Esophagus muscularis mucosa (tissue), 4 donors: ENCODE measurements at regions not wholly inside any gene's neighbourhood (a gene's known extent, or its start where the extent isn't known, plus 50 kb on each side); places are given as distances from the start of the nearest gene placed in this dataset.

Source experiments
- CTCF ChIP-seq, 3 experiments: fragments of 200-600 bp in 2 of 3; fragments of 450-650 bp in 1 of 3; sonication (generic) in 2 of 3; IDR thresholded peaks; one replicate each; pipeline ENCODE4 v1.5.1; 2017 to 2019; ENCODE audit warnings: antibody characterized with exemption in 3 of 3, mild to moderate bottlenecking in 2 of 3, moderate library complexity in 1 of 3
- EP300 ChIP-seq: sonication (generic); formaldehyde crosslinking; IDR thresholded peaks from one replicate; pipeline ENCODE4 v1.6.1; 2017; ENCODE audit warnings: antibody characterized with exemption
- POLR2A ChIP-seq: fragments of 450-650 bp; IDR thresholded peaks from one replicate; pipeline ENCODE4 v1.6.1; 2017; ENCODE audit warnings: antibody characterized with exemption, moderate library complexity, mild to moderate bottlenecking, low read depth
- POLR2AphosphoS5 ChIP-seq, 2 donors: sonication (generic); formaldehyde crosslinking; IDR thresholded peaks; one replicate each; pipeline ENCODE4 v1.6.1; 2017; ENCODE audit warnings: antibody characterized with exemption in 2 of 2

GRCh38 chr11:19501631-19502030 lies 211.0 kb upstream of the NAV2 start:
- TF ChIP-seq CTCF (IDR thresholded peaks at IDR 0.05) (no peak), POLR2AphosphoS5 (IDR thresholded peaks at IDR 0.05) (no peak), POLR2A (no peak), EP300 (no peak)
